Activated CD8-positive, alpha-beta T cell treated with anti-CD3 and anti-CD28 coated beads for 36 hours (primary cell): ENCODE measurements at regions not wholly inside any gene's neighbourhood (a gene's known extent, or its start where the extent isn't known, plus 50 kb on each side); places are given as distances from the start of the nearest gene placed in this dataset.

Experiments used
- ATAC-seq: fragments of 200-7000 bp; cut with Tn5 transposase; one replicate; pipeline ENCODE4 v1.10.0; 2021; ENCODE audit warnings: mild to moderate bottlenecking, moderate library complexity
- CTCF ChIA-PET: fragments of 350-600 bp; sonication (Branson Sonifier 250); formaldehyde crosslinking; loops from one replicate; lab custom pipeline; 2021; ENCODE audit warnings: antibody characterized with exemption; lab: Charles Lee
- POLR2A ChIA-PET: fragments of 350-600 bp; sonication (Branson Sonifier 250); formaldehyde crosslinking; loops from one replicate; lab custom pipeline; 2021; ENCODE audit warnings: antibody characterized with exemption; lab: Charles Lee
- DNase-seq: peaks from one replicate; pipeline ENCODE4 v3.0.0-alpha.2; 2020
- H3K27ac Mint-ChIP-seq: one replicate; pipeline ENCODE4 v1.8.0; 2021; ENCODE audit warnings: mild to moderate bottlenecking, mixed read lengths
- H3K27me3 Mint-ChIP-seq: one replicate; pipeline ENCODE4 v1.8.0; 2021; ENCODE audit warnings: mixed read lengths
- H3K36me3 Mint-ChIP-seq: one replicate; pipeline ENCODE4 v1.8.0; 2021; ENCODE audit warnings: low read depth, mixed read lengths
- H3K4me1 Mint-ChIP-seq: one replicate; pipeline ENCODE4 v1.8.0; 2021; ENCODE audit warnings: low read depth, mixed read lengths
- H3K4me3 Mint-ChIP-seq: one replicate; pipeline ENCODE4 v1.8.0; 2021; ENCODE audit warnings: mild to moderate bottlenecking, moderate library complexity, mixed read lengths
- H3K9me3 Mint-ChIP-seq: one replicate; pipeline ENCODE4 v1.8.0; 2021; ENCODE audit warnings: mixed read lengths
- CTCF ChIP-seq: fragments of 200-600 bp; IDR thresholded peaks from one replicate; pipeline ENCODE4 v1.8.0; 2022; ENCODE audit warnings: antibody characterized with exemption, mild to moderate bottlenecking
- intact Hi-C: fragments of 100-400 bp; cut with micrococcal nuclease; formaldehyde crosslinking; loops from one replicate; pipeline ENCODE4 v1.10.0; 2022

- H3K27ac Mint-ChIP-seq, result no peak overlapping the region
- CTCF ChIA-PET, result no interaction called here
- no peak overlapping the region for H3K4me3 Mint-ChIP-seq
- no peaks in the 10 kb centered on the region for H3K4me1 Mint-ChIP-seq
- DNase-seq, result no peak
- TF ChIP-seq CTCF, result no peak
- H3K36me3 Mint-ChIP-seq, result no peaks in the 10 kb centered on the region
- intact Hi-C loops, result no loop called here
- POLR2A ChIA-PET, result no interaction called here
- ATAC-seq, result no peak
- H3K9me3 Mint-ChIP-seq, result no peaks in the 10 kb centered on the region
- no peaks in the 10 kb centered on the region for H3K27me3 Mint-ChIP-seq
These were observed 239.2 kb downstream of the MSRB3 start for GRCh38 chr12:65517656-65518210.

- H3K4me1 Mint-ChIP-seq, result no peaks in the 10 kb centered on the region
- no peak for TF ChIP-seq CTCF
- H3K9me3 Mint-ChIP-seq, result no peaks in the 10 kb centered on the region
- no peak overlapping the region for H3K4me3 Mint-ChIP-seq
- ChIA-PET CTCF (interaction anchor here (0.6 to 1.1 kb wide), 2 partner anchors 37 to 92 kb away, joined by 3 to 4 read pairs; no protein-coding TSS in a partner anchor), POLR2A (no interaction called here)
- DNase-seq (no peak), ATAC-seq (no peak)
- H3K27ac Mint-ChIP-seq, result no peak overlapping the region
- no peaks in the 10 kb centered on the region for H3K27me3 Mint-ChIP-seq
- intact Hi-C loops, result no loop called here
- H3K36me3 Mint-ChIP-seq, result no peaks in the 10 kb centered on the region
These were observed 240.3 kb downstream of the MSRB3 start for GRCh38 chr12:65518771-65519170.

- H3K27ac Mint-ChIP-seq, result no peak overlapping the region
- H3K9me3 Mint-ChIP-seq, result no peaks in the 10 kb centered on the region
- H3K4me3 Mint-ChIP-seq, result no peak overlapping the region
- intact Hi-C loops, result no loop called here
- ChIA-PET CTCF (no interaction called here), POLR2A (no interaction called here)
- no peak for TF ChIP-seq CTCF
- DNase-seq (no peak), ATAC-seq (no peak)
- H3K27me3 Mint-ChIP-seq, result no peaks in the 10 kb centered on the region
- H3K4me1 Mint-ChIP-seq, result no peaks in the 10 kb centered on the region
- H3K36me3 Mint-ChIP-seq, result no peaks in the 10 kb centered on the region
These were observed 242.2 kb downstream of the MSRB3 start for GRCh38 chr12:65520658-65521057.

GRCh38 chr12:65522956-65523860, 244.7 kb downstream of the MSRB3 start:
- no peaks in the 10 kb centered on the region for H3K4me1 Mint-ChIP-seq
- intact Hi-C loops, result no loop called here
- no peaks in the 10 kb centered on the region for H3K27me3 Mint-ChIP-seq
- H3K27ac Mint-ChIP-seq, result no peak overlapping the region
- no peak for ATAC-seq
- no peaks in the 10 kb centered on the region for H3K9me3 Mint-ChIP-seq
- no peaks in the 10 kb centered on the region for H3K36me3 Mint-ChIP-seq
- no peak overlapping the region for H3K4me3 Mint-ChIP-seq
- no peak for TF ChIP-seq CTCF
- ChIA-PET CTCF (interaction anchor here (1.0 kb wide), 1 partner anchor 34 kb away, joined by 3 read pairs; no protein-coding TSS in a partner anchor), POLR2A (interaction anchor here (0.6 kb wide), 1 partner anchor 24 kb away, joined by 3 read pairs; no protein-coding TSS in a partner anchor)
- no peak for DNase-seq

- no peak overlapping the region for H3K4me3 Mint-ChIP-seq
- ATAC-seq (no peak), DNase-seq (no peak)
- H3K4me1 Mint-ChIP-seq, result no peaks in the 10 kb centered on the region
- no peak overlapping the region for H3K27ac Mint-ChIP-seq
- H3K9me3 Mint-ChIP-seq, result no peaks in the 10 kb centered on the region
- POLR2A ChIA-PET, result no interaction called here
- CTCF ChIA-PET, result interaction anchor here (1.0 kb wide), 1 partner anchor 32 kb away, joined by 3 read pairs; no protein-coding TSS in a partner anchor
- no peaks in the 10 kb centered on the region for H3K36me3 Mint-ChIP-seq
- H3K27me3 Mint-ChIP-seq, result no peaks in the 10 kb centered on the region
- intact Hi-C loops, result no loop called here
- TF ChIP-seq CTCF, result no peak
These were observed 246.2 kb downstream of the MSRB3 start for GRCh38 chr12:65524666-65525065.
